GM23338 (cell line): ENCODE measurements at regions not wholly inside any gene's neighbourhood (a gene's known extent, or its start where the extent isn't known, plus 50 kb on each side); places are given as distances from the start of the nearest gene placed in this dataset.

ENCODE experiments used
- ATAC-seq: fragments of 200-7000 bp; cut with Tn5 transposase; 3 replicates; pipeline ENCODE4 v1.9.1; 2020
- DNase-seq: peaks from one replicate; pipeline ENCODE4 v3.0.0-alpha.2; 2015; ENCODE audit warnings: low spot score
- H2AFZ ChIP-seq: fragments of 200-600 bp; sonication (generic); 2 replicates; pipeline ENCODE4 v1.8.0; 2016; ENCODE audit warnings: antibody characterized with exemption, mild to moderate bottlenecking, moderate library complexity
- H3F3A ChIP-seq: fragments of 200-600 bp; sonication (generic); replicated peaks from 2 replicates; pipeline ENCODE4 v1.8.0; 2017; ENCODE audit warnings: antibody characterized with exemption, mixed run types, low read depth
- H3K27ac ChIP-seq: fragments of 200-600 bp; sonication (generic); 2 replicates; pipeline ENCODE4 v1.6.1; 2016; ENCODE audit warnings: low read depth
- H3K27me3 ChIP-seq: fragments of 200-600 bp; sonication (generic); 2 replicates; pipeline ENCODE4 v1.8.0; 2016; ENCODE audit warnings: mild to moderate bottlenecking, mixed run types, moderate library complexity; ENCODE audit not compliant: insufficient read depth
- H3K36me3 ChIP-seq: fragments of 200-600 bp; sonication (generic); 2 replicates; pipeline ENCODE4 v1.8.0; 2016; ENCODE audit warnings: mild to moderate bottlenecking; ENCODE audit not compliant: insufficient read depth
- H3K4me1 ChIP-seq: fragments of 200-600 bp; sonication (generic); 2 replicates; pipeline ENCODE4 v1.8.0; 2016; ENCODE audit warnings: mild to moderate bottlenecking, moderate library complexity; ENCODE audit not compliant: insufficient read depth
- H3K4me2 ChIP-seq: fragments of 200-600 bp; sonication (generic); 2 replicates; pipeline ENCODE4 v1.7.1; 2017; ENCODE audit warnings: mixed run types
- H3K4me3 ChIP-seq: fragments of 200-600 bp; sonication (generic); 2 replicates; pipeline ENCODE4 v1.6.1; 2016; ENCODE audit warnings: mixed run types
- H3K79me2 ChIP-seq: fragments of 200-600 bp; sonication (generic); replicated peaks from 2 replicates; pipeline ENCODE4 v1.8.0; 2017; ENCODE audit warnings: mild to moderate bottlenecking; ENCODE audit not compliant: insufficient read depth
- H3K9me2 ChIP-seq: fragments of 200-600 bp; sonication (generic); 2 replicates; pipeline ENCODE4 v1.8.0; 2017; ENCODE audit not compliant: insufficient read depth
- H4K20me1 ChIP-seq: fragments of 200-600 bp; sonication (generic); replicated peaks from 2 replicates; pipeline ENCODE4 v1.8.0; 2017; ENCODE audit warnings: mild to moderate bottlenecking; ENCODE audit not compliant: insufficient read depth
- H3K27ac Mint-ChIP-seq: 2 replicates; pipeline ENCODE4 v1.8.0; 2020; ENCODE audit warnings: inconsistent platforms, mild to moderate bottlenecking, moderate library complexity, mixed read lengths
- H3K27me3 Mint-ChIP-seq: 3 replicates; pipeline ENCODE4 v1.8.0; 2022; ENCODE audit warnings: low read depth, mild to moderate bottlenecking, moderate library complexity, mixed read lengths, inconsistent platforms; ENCODE audit not compliant: insufficient read depth, poor library complexity
- H3K36me3 Mint-ChIP-seq: 3 replicates; pipeline ENCODE4 v1.8.0; 2021; ENCODE audit warnings: low read depth, mild to moderate bottlenecking, inconsistent platforms, moderate library complexity, mixed read lengths
- H3K4me1 Mint-ChIP-seq: 3 replicates; pipeline ENCODE4 v1.8.0; 2020; ENCODE audit warnings: mild to moderate bottlenecking, inconsistent platforms, mixed read lengths
- H3K4me3 Mint-ChIP-seq: 3 replicates; pipeline ENCODE4 v1.8.0; 2021; ENCODE audit warnings: moderate library complexity, mild to moderate bottlenecking, inconsistent platforms, mixed read lengths
- H3K9me3 Mint-ChIP-seq: 3 replicates; pipeline ENCODE4 v1.8.0; 2020; ENCODE audit warnings: moderate library complexity, mild to moderate bottlenecking, inconsistent platforms, mixed read lengths
- CREB1 ChIP-seq: fragments of 250-450 bp; sonication (Bioruptor Pico); IDR thresholded peaks from 2 replicates; pipeline ENCODE4 v1.5.0; 2020; ENCODE audit warnings: low read depth, mild to moderate bottlenecking, moderate library complexity
- EZH2phosphoT487 ChIP-seq: fragments of 200-600 bp; sonication (generic); IDR thresholded peaks from one replicate; pipeline ENCODE4 v1.8.1; 2018; ENCODE audit warnings: antibody characterized with exemption; ENCODE audit not compliant: unreplicated experiment
- JUNB ChIP-seq: IDR thresholded peaks from one replicate; pipeline ENCODE4 v1.6.1; 2016; ENCODE audit warnings: antibody characterized with exemption; ENCODE audit not compliant: unreplicated experiment
- NANOG ChIP-seq: IDR thresholded peaks from 2 replicates; pipeline ENCODE4 v1.6.1; 2016; ENCODE audit warnings: antibody characterized with exemption, borderline replicate concordance
- POLR2AphosphoS5 ChIP-seq: IDR thresholded peaks from 2 replicates; pipeline ENCODE4 v1.6.1; 2016; ENCODE audit warnings: antibody characterized with exemption, low read depth
- STAT1 ChIP-seq: IDR thresholded peaks from one replicate; pipeline ENCODE4 v1.6.1; 2016; ENCODE audit warnings: antibody characterized with exemption; ENCODE audit not compliant: unreplicated experiment
- ZNF114 ChIP-seq: fragments of 250-450 bp; sonication (Bioruptor Pico); IDR thresholded peaks from 2 replicates; pipeline ENCODE4 v1.5.0; 2020; ENCODE audit warnings: mild to moderate bottlenecking, moderate library complexity
- ZNF331 ChIP-seq: fragments of 250-450 bp; sonication (Bioruptor Pico); IDR thresholded peaks from 2 replicates; pipeline ENCODE4 v1.5.0; 2020; ENCODE audit warnings: low read depth, mild to moderate bottlenecking, moderate library complexity
- TF ChIP-seq, protein P1 (sequence below), 2 experiments: fragments of 200-600 bp in 1 of 2; sonication (generic) in 1 of 2; conservative IDR thresholded peaks; 2 replicates each; pipeline versions ENCODE4 v1.5.1 to v1.6.1; 2016 to 2017; ENCODE audit warnings: antibody characterized with exemption in 2 of 2, low read depth in 2 of 2, mild to moderate bottlenecking in 2 of 2, moderate library complexity in 1 of 2
- TF ChIP-seq, protein P2 (sequence below): fragments of 250-450 bp; sonication (Bioruptor Pico); IDR thresholded peaks from 2 replicates; pipeline ENCODE4 v1.5.0; 2020; ENCODE audit warnings: mild to moderate bottlenecking, moderate library complexity
- TF ChIP-seq, protein P3 (sequence below): IDR thresholded peaks from 2 replicates; pipeline ENCODE4 v1.6.1; 2016; ENCODE audit warnings: antibody characterized with exemption

DNA sequence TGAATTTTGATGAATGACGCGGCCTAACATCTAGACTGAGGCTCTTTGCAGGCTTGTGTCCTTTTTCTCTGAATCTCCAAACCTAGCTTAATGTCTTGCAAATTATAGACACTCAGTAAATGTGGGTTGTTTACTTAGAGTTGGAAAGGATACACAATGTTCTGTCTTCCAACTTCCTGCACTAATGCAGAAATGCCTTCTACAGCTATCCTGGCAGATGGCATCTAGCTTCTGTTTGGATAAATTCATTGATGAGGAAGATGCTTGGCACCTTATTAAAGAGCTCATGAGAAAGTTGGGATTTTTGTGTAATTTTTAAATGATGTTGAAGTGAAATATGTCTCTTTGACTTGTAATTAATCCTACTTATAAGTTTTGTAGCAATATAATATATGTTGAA is 1822.2 kb downstream of the MAT2B start:
- H2AFZ ChIP-seq, result no peak overlapping the region
- ATAC-seq (no peak), DNase-seq (no peak)
- Mint-ChIP-seq H3K4me3 (no peak overlapping the region), H3K27me3 (no peaks in the 10 kb centered on the region), H3K36me3 (no peaks in the 10 kb centered on the region), H3K27ac (no peak overlapping the region), H3K4me1 (peaks cover 8% of the 10 kb centered on the region; the same call in 2 of the 3 replicates), H3K9me3 (no peaks in the 10 kb centered on the region; the same call in 2 of the 3 replicates)
- no peaks in the 10 kb centered on the region for H3K4me1 ChIP-seq
- H3K4me2 ChIP-seq, result no peak overlapping the region
- H3K27me3 ChIP-seq, result no peaks in the 10 kb centered on the region
- no peak overlapping the region for H3K27ac ChIP-seq
- no peaks in the 10 kb centered on the region for H3K9me2 ChIP-seq
- no peaks in the 10 kb centered on the region for H3K36me3 ChIP-seq
- no peak overlapping the region for H3K4me3 ChIP-seq
- no peaks in the 10 kb centered on the region for H3F3A ChIP-seq
- TF ChIP-seq EZH2phosphoT487 (no peak), ZNF114 (CRISPR knock-in tag) (no peak)
- TF ChIP-seq, protein P1, sequence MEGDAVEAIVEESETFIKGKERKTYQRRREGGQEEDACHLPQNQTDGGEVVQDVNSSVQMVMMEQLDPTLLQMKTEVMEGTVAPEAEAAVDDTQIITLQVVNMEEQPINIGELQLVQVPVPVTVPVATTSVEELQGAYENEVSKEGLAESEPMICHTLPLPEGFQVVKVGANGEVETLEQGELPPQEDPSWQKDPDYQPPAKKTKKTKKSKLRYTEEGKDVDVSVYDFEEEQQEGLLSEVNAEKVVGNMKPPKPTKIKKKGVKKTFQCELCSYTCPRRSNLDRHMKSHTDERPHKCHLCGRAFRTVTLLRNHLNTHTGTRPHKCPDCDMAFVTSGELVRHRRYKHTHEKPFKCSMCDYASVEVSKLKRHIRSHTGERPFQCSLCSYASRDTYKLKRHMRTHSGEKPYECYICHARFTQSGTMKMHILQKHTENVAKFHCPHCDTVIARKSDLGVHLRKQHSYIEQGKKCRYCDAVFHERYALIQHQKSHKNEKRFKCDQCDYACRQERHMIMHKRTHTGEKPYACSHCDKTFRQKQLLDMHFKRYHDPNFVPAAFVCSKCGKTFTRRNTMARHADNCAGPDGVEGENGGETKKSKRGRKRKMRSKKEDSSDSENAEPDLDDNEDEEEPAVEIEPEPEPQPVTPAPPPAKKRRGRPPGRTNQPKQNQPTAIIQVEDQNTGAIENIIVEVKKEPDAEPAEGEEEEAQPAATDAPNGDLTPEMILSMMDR (conservative IDR thresholded peaks at IDR 0.05; ENCODE audit: low read depth in 2 of 2), result no peak
- H4K20me1 ChIP-seq, result no peaks in the 10 kb centered on the region
- H3K79me2 ChIP-seq, result no peaks in the 10 kb centered on the region

DNA sequence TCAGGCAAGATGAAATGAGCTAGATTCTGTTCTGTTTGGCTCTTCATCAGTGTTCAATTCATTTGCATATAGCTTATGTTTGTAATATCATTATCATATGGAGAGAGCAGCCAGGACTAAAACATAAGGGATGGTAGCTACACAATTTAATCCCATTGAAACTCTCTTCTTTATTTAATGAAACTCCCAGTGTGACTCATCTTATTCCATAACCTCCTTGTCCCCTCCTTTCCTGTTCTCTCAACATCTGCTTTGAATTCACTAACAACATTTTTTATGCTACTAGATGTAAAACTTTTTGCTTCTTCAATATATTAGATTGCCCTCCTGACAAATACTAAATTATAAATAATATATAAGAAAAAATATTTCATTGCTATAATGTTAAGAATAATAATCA is 1823.4 kb downstream of the MAT2B start:
- Mint-ChIP-seq H3K4me3 (no peak overlapping the region), H3K9me3 (no peaks in the 10 kb centered on the region), H3K36me3 (no peaks in the 10 kb centered on the region), H3K27me3 (no peaks in the 10 kb centered on the region), H3K4me1 (peaks cover 8% of the 10 kb centered on the region; the same call in 2 of the 3 replicates), H3K27ac (no peak overlapping the region)
- DNase-seq (no peak), ATAC-seq (no peak)
- H3K27ac ChIP-seq, result no peak overlapping the region
- H3K4me3 ChIP-seq, result no peak overlapping the region
- H3K27me3 ChIP-seq, result no peaks in the 10 kb centered on the region
- no peak overlapping the region for H3K4me2 ChIP-seq
- H3K36me3 ChIP-seq, result no peaks in the 10 kb centered on the region
- no peaks in the 10 kb centered on the region for H3F3A ChIP-seq
- H3K4me1 ChIP-seq, result no peaks in the 10 kb centered on the region
- no peaks in the 10 kb centered on the region for H3K9me2 ChIP-seq
- H2AFZ ChIP-seq, result no peak overlapping the region
- H3K79me2 ChIP-seq, result no peaks in the 10 kb centered on the region
- H4K20me1 ChIP-seq, result no peaks in the 10 kb centered on the region
- TF ChIP-seq JUNB (no peak), CREB1 (CRISPR knock-in tag) (no peak), STAT1 (no peak), EZH2phosphoT487 (no peak), ZNF331 (CRISPR knock-in tag) (no peak), NANOG (no peak), POLR2AphosphoS5 (no peak)
- TF ChIP-seq, protein P2, sequence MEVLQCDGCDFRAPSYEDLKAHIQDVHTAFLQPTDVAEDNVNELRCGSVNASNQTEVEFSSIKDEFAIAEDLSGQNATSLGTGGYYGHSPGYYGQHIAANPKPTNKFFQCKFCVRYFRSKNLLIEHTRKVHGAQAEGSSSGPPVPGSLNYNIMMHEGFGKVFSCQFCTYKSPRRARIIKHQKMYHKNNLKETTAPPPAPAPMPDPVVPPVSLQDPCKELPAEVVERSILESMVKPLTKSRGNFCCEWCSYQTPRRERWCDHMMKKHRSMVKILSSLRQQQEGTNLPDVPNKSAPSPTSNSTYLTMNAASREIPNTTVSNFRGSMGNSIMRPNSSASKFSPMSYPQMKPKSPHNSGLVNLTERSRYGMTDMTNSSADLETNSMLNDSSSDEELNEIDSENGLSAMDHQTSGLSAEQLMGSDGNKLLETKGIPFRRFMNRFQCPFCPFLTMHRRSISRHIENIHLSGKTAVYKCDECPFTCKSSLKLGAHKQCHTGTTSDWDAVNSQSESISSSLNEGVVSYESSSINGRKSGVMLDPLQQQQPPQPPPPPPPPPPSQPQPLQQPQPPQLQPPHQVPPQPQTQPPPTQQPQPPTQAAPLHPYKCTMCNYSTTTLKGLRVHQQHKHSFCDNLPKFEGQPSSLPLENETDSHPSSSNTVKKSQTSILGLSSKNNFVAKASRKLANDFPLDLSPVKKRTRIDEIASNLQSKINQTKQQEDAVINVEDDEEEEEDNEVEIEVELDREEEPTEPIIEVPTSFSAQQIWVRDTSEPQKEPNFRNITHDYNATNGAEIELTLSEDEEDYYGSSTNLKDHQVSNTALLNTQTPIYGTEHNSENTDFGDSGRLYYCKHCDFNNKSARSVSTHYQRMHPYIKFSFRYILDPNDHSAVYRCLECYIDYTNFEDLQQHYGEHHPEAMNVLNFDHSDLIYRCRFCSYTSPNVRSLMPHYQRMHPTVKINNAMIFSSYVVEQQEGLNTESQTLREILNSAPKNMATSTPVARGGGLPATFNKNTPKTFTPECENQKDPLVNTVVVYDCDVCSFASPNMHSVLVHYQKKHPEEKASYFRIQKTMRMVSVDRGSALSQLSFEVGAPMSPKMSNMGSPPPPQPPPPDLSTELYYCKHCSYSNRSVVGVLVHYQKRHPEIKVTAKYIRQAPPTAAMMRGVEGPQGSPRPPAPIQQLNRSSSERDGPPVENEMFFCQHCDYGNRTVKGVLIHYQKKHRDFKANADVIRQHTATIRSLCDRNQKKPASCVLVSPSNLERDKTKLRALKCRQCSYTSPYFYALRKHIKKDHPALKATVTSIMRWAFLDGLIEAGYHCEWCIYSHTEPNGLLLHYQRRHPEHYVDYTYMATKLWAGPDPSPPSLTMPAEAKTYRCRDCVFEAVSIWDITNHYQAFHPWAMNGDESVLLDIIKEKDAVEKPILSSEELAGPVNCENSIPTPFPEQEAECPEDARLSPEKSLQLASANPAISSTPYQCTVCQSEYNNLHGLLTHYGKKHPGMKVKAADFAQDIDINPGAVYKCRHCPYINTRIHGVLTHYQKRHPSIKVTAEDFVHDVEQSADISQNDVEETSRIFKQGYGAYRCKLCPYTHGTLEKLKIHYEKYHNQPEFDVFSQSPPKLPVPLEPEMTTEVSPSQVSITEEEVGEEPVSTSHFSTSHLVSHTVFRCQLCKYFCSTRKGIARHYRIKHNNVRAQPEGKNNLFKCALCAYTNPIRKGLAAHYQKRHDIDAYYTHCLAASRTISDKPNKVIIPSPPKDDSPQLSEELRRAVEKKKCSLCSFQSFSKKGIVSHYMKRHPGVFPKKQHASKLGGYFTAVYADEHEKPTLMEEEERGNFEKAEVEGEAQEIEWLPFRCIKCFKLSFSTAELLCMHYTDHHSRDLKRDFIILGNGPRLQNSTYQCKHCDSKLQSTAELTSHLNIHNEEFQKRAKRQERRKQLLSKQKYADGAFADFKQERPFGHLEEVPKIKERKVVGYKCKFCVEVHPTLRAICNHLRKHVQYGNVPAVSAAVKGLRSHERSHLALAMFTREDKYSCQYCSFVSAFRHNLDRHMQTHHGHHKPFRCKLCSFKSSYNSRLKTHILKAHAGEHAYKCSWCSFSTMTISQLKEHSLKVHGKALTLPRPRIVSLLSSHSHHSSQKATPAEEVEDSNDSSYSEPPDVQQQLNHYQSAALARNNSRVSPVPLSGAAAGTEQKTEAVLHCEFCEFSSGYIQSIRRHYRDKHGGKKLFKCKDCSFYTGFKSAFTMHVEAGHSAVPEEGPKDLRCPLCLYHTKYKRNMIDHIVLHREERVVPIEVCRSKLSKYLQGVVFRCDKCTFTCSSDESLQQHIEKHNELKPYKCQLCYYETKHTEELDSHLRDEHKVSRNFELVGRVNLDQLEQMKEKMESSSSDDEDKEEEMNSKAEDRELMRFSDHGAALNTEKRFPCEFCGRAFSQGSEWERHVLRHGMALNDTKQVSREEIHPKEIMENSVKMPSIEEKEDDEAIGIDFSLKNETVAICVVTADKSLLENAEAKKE (CRISPR knock-in tag), result no peak
- TF ChIP-seq, protein P3, sequence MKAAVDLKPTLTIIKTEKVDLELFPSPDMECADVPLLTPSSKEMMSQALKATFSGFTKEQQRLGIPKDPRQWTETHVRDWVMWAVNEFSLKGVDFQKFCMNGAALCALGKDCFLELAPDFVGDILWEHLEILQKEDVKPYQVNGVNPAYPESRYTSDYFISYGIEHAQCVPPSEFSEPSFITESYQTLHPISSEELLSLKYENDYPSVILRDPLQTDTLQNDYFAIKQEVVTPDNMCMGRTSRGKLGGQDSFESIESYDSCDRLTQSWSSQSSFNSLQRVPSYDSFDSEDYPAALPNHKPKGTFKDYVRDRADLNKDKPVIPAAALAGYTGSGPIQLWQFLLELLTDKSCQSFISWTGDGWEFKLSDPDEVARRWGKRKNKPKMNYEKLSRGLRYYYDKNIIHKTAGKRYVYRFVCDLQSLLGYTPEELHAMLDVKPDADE, result no peak
- TF ChIP-seq, protein P1 (conservative IDR thresholded peaks at IDR 0.05; ENCODE audit: low read depth in 2 of 2), result no peak
